Fibroblast of pulmonary artery (primary cell): ENCODE measurements at regions not wholly inside any gene's neighbourhood (a gene's known extent, or its start where the extent isn't known, plus 50 kb on each side); places are given as distances from the start of the nearest gene placed in this dataset.
"Not testable (repeated sequence)": the region's sequence is repeated elsewhere in the genome, so short reads cannot be mapped to it uniquely, and the experiment has no call there.

ENCODE experiments used
- DNase-seq: peaks from one replicate; pipeline ENCODE4 v3.0.0-alpha.2; 2010; ENCODE audit warnings: low read depth
- H3K4me3 ChIP-seq: replicated peaks from 2 replicates; pipeline ENCODE4 v1.5.1; 2011; ENCODE audit warnings: low read depth, mild to moderate bottlenecking, control low read depth, low read length, moderate library complexity
- CTCF ChIP-seq: IDR thresholded peaks from 2 replicates; pipeline ENCODE4 v1.5.1; 2011; ENCODE audit warnings: mild to moderate bottlenecking, control low read depth, low read length, inconsistent platforms; ENCODE audit errors: missing control alignments

- TF ChIP-seq CTCF: no peak
- DNase-seq: no peak
- H3K4me3 ChIP-seq: no peak overlapping the region
Observed at GRCh38 chr4:126906466-126906865, 726.3 kb upstream of the INTU start.

GRCh38 chr4:126907389-126907788 lies 725.4 kb upstream of the INTU start:
- H3K4me3 ChIP-seq: no peak overlapping the region
- DNase-seq: no peak
- TF ChIP-seq CTCF: no peak

GRCh38 chr4:126916049-126916625 lies 716.6 kb upstream of the INTU start:
- DNase-seq: peak; percentile 28
- TF ChIP-seq CTCF: no peak
- no peak overlapping the region for H3K4me3 ChIP-seq

- H3K4me3 ChIP-seq: peak overlapping the region; percentile 8
- peak; percentile 65 for DNase-seq
- TF ChIP-seq CTCF: peak; percentile 8
Observed at GRCh38 chr4:126916626-126917140, 716.1 kb upstream of the INTU start.

GRCh38 chr4:126922328-126922938 lies 710.3 kb upstream of the INTU start:
- not testable (repeated sequence) for H3K4me3 ChIP-seq, DNase-seq

- DNase-seq: no peak
- H3K4me3 ChIP-seq: no peak overlapping the region
- TF ChIP-seq CTCF: no peak
Observed at GRCh38 chr4:126924237-126924636, 708.5 kb upstream of the INTU start.

- H3K4me3 ChIP-seq, DNase-seq: not testable (repeated sequence)
Observed at GRCh38 chr4:126930059-126930458, 702.7 kb upstream of the INTU start.

- no peak for TF ChIP-seq CTCF
- H3K4me3 ChIP-seq: no peak overlapping the region
- DNase-seq: no peak
Observed at GRCh38 chr4:126935801-126936200, 697.0 kb upstream of the INTU start.
